ENCODE measurements at regions not wholly inside any gene's neighbourhood (a gene's known extent, or its start where the extent isn't known, plus 50 kb on each side); places are given as distances from the start of the nearest gene placed in this dataset.
"Not testable (repeated sequence)": the region's sequence is repeated elsewhere in the genome, so short reads cannot be mapped to it uniquely, and the experiment has no call there.

GRCh38 chr9:31248156-31248555, 1136.3 kb upstream of the ACO1 start:
- no peak for DNase-seq (ENCODE audit: low spot score)

- DNase-seq (ENCODE audit: low spot score) = no peak
These were observed 1133.1 kb upstream of the ACO1 start for GRCh38 chr9:31251386-31251785.

DNA sequence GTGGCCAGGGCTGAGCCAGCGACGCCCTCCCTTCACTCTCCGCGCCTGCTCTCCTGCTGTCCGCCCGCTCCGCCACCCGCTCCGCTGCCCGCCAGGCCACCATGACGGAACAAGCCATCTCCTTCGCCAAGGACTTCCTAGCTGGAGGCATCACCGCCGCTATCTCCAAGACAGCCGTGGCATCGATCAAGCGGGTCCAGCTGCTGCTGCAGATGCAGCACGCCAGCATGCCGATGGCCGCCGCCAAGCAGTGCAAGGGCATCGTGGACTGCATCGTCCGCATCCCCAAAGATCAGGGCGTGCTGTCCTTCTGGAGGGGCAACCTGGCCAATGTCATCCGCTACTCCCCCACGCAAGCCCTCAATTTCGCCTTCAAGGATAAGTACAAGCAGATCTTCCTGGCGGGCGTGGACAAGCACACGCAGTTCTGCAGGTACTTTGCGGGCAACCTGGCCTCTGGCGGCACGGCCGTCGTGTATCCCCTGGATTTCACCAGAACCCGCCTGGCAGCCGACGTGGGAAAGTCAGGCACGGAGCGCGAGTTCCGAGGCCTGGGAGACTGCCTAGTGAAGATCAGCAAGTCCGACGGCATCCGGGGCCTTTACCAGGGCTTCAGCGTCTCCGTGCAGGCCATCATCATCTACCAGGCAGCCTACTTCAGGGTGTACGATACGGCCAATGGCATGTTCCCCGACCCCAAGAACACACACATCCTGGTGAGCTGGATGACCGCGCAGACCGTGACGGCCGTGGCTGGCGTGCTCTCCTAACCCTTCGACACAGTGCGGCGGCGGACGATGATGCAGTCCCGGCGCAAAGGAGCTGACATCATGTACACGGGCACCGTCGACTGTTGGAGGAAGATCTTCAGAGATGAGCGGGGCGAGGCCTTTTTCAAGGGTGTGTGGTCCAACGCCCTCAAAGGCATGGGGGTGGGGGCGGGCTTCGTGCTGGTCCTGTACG, 1130.4 kb upstream of the ACO1 start:
- no peak for DNase-seq (ENCODE audit: low spot score)

DNA sequence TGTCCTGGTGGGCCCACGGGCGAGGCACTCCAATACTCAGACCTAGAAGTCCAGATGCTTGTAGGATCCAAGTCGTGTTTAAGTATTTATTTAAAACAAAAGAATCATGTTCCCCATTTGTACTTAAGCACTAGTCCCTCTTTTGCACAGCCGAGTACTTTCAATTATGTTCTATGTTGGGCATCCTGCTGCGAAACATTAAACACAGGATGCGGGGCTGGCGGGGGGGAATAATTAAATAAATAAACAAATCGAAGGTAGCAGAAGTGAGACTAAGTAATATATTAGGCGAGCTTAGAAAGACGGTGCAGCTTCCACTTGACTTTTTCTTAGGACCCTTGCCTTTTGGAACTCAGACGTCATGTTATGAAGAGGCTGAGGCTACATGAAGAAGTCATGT, 1129.2 kb upstream of the ACO1 start:
- no peak for DNase-seq (ENCODE audit: low spot score)

DNA sequence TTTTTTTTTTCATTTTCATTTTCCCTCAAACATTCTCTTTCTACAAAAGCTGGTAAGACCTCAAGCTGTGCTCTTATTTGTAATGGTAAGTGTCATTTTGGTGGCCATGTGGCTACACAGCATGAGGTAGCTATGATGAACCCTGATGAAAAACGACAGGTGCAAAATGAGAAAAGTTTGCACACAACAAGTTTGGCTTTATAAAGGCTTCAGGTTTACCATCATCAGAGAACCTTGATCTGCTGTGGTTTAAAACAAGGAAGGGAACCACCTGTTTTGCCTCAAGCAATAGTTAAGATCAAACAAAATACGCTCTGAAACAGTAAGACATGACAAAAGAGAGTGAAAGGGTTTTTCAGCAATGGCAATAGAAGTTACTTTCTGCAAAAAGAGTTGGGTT, 1124.6 kb upstream of the ACO1 start:
- DNase-seq (ENCODE audit: low spot score) = no peak

DNA sequence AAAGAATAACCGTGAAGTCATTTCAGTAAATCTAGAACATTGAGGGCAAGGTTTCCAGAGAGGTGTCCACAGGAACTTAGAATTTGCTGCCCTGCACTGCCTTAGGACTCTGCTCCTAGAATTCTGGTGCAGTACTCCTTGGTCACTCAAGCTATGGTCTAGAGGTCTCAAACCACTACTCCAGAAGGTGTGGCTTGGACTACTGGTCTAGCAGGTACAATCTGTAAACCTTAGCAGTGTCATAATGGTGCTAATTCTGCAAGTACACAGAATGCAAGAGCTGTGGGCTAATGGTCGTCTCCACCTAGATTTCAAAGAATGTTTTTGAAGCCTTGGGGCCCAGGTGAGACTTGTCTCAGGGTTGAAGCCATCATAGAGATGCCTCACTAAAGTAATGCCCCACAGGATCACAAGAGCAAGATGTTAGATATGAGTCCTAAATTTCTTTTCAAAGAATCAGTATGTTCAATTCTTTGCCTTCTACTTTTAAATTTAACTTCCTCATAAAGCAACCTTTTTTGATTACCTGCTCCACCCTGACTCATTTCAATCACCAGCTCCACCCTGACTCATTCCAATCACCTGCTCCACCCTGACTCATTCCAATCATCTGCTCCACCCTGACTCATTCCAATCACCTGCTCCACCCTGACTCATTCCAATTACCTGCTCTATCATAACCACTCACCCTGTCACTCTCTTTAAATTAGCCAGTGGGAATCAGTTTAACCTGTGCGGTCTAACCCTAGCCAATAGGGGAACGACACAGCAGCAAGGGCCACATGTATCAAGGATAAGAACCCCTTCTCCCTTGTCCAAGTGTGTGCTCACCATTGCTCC, 1111.8 kb upstream of the ACO1 start:
- no peak for DNase-seq (ENCODE audit: low spot score)

DNA sequence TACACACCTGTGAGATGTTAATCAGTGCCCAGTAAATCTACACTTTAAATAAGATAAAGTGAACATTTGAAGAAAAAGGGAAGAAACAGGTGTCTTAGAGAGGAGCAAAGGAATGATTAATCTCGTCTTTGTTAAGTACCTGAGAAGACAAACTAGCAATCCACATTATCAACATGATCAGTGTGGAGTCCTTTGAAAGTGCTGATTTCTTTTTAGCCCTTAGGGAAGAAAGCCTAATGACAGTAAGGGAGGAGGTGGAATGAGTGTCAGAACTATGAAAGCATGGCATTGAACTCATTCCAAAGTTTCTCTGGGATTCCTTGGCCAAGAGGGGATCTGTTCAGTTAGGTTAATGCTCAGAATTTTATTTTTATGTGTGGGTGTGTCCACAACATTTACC, 1109.0 kb upstream of the ACO1 start:
- DNase-seq (ENCODE audit: low spot score) = no peak

- no peak for DNase-seq (ENCODE audit: low spot score)
These were observed 1093.7 kb upstream of the ACO1 start for GRCh38 chr9:31290731-31291130.

GRCh38 chr9:31302620-31303418, 1081.6 kb upstream of the ACO1 start:
- no peak for DNase-seq (ENCODE audit: low spot score)

- no peak for DNase-seq (ENCODE audit: low spot score)
These were observed 1079.9 kb upstream of the ACO1 start for GRCh38 chr9:31304576-31304975.

GRCh38 chr9:31314241-31314640, 1070.2 kb upstream of the ACO1 start:
- DNase-seq (ENCODE audit: low spot score) = no peak

DNA sequence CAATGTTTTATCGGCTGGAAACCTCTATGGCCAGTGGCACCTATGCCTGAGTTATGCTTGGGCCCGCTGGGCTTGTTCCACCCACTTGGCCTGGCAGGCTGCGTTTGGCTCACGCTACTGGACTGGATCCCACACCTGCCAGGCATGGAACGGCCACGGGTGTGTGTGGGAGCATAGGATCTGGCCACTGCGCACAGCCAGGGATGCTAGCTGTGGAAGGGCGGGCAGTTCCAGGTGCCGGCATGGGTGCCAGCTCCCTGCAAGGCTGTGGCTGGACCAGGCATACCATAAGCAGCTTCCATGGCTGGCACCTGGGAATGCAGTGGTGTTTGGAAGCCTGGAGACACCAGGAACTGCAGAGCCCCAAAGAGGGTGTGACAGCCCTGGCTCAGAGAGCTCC, 1063.9 kb upstream of the ACO1 start:
- DNase-seq (ENCODE audit: low spot score) = no peak

- DNase-seq (ENCODE audit: low spot score) = no peak
These were observed 1063.2 kb upstream of the ACO1 start for GRCh38 chr9:31321256-31321655.

- no peak for DNase-seq (ENCODE audit: low spot score)
These were observed 1062.8 kb upstream of the ACO1 start for GRCh38 chr9:31321686-31322085.

DNA sequence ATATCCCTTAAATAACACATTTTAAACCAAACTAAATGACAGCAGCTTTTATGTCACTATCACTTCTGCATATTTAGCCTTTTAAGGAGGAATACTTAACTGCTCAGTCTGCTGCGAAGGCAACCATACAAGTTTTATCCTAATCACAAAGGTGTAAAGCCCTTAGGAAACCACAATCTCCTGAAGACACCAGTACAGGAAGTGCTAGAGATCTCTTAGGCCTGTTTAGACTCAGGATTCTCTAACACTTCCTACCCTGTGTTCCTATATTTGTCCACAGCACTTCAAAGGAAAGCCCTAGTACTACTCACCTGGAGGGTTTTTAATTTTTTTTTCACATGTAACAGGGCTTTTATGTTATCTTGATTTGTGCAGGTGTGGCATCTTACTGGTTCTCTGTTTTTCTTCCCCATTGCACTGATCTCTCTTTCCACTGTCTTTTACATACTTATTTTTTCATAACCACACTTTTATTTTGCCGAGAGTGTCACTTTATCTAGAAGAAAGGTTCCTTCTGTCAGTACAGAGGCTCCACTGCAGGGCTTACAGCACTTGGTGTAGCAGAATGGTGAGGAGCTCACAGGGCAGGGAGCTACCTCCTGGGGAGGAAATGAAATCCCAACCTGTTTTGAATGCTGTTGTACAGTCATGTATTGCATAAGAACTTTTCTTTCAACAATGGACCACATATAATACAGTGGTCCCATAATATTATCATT, 1060.6 kb upstream of the ACO1 start:
- no peak for DNase-seq (ENCODE audit: low spot score)

- no peak for DNase-seq (ENCODE audit: low spot score)
These were observed 1058.7 kb upstream of the ACO1 start for GRCh38 chr9:31325778-31326177.

- not testable (repeated sequence) for DNase-seq (ENCODE audit: low spot score)
These were observed 1057.6 kb upstream of the ACO1 start for GRCh38 chr9:31326883-31327282.

- DNase-seq (ENCODE audit: low spot score) = no peak
These were observed 1049.5 kb upstream of the ACO1 start for GRCh38 chr9:31334837-31335528.

DNA sequence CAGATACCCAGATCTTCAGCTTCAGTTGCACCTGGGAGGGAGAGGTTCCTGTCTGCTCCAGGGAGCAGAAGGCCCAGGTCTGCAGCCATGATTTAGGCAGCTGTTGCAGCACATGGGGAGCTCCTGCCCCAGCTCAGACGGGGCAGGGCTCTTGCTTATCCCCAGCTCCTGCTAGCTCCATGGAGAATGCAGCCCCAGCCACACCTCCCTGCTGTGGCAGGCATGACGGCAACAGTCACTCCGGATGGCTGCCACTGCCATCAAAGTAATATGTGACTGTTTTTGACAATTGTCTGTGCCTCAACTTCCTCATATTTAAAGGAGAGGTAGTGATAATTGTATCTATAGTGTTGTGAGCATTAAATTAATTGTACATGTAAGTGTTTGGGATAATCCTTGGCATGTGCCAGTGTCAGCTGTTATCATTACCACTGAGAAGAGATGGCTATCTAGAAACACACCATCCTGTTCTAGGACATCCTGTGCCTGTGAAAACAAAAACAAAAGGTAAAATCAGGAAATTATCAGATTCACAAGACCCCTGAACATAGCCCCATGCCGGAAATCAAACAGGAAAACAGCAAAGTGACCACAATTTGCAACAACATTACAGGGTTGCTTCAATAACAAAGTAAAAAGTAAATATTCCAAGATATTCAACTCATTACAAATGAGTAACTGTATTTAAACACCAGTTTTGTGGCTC, 1048.8 kb upstream of the ACO1 start:
- no peak for DNase-seq (ENCODE audit: low spot score)

DNA sequence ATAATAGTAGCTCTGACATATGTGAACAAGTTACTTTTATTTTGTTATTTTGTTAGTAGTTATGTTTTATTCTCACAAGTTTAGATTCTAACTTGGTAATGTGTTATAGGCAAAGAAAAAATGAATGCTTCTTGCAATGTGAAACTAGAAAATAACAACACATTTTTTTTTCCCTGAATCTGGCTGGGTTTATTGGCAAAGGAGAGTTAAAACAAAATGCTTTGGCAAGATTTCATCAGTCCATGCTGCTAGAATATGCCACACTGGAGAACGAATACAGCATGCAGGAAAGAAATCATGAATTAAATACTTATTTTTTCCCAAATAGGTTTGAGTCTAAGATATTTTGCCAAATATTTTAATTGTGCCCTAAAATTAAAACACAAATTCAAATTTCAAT, 1048.1 kb upstream of the ACO1 start:
- no peak for DNase-seq (ENCODE audit: low spot score)

Data from AG08395 (cell line).